ENCODE measurements at regions not wholly inside any gene's neighbourhood (a gene's known extent, or its start where the extent isn't known, plus 50 kb on each side); places are given as distances from the start of the nearest gene placed in this dataset.
"Not testable (repeated sequence)": the region's sequence is repeated elsewhere in the genome, so short reads cannot be mapped to it uniquely, and the experiment has no call there.

GRCh38 chr6:14877758-14878157 is 368.1 kb upstream of the JARID2 start:
- DNase-seq, result no peak

DNA sequence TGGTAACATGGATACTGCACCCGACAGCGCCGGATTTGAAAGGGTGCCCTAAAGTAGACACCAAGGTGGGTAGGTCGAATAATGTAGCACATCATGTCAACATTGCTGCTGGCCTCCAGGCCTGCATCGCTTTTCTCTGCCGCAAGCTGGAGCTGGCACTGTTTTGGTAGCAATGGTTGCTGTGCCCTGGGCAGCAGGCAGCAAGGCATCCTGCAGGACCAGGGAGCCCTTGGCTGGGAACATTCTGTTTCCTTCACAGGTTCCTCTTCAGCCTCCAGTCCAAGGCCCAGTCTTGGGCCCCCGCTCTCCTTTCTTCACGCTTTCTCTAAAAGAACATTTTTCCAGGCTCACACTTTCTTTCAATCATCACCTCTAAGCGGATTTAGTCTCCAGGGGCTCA is 365.8 kb upstream of the JARID2 start:
- DNase-seq, result no peak

GRCh38 chr6:14880677-14881076 is 365.2 kb upstream of the JARID2 start:
- DNase-seq, result no peak

DNA sequence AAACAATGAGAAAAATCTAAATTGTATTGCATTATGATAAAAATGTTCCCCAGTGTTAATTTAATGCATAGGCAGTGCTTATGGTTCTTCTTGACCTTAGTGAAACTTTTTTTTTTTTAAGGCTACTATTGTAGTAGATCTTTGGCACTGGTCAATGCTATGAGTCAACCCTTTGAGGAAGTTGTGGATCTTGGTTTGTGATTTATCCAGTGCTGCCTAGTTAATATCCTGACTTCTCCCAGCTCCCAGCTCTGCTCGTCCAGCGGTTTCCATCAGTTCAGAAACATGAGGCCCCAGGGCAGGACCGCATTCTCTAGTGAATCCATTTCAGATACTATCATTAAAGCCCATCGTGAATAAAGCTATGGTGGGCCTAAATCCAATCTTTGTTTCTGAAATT is 364.5 kb upstream of the JARID2 start:
- no peak for DNase-seq

DNA sequence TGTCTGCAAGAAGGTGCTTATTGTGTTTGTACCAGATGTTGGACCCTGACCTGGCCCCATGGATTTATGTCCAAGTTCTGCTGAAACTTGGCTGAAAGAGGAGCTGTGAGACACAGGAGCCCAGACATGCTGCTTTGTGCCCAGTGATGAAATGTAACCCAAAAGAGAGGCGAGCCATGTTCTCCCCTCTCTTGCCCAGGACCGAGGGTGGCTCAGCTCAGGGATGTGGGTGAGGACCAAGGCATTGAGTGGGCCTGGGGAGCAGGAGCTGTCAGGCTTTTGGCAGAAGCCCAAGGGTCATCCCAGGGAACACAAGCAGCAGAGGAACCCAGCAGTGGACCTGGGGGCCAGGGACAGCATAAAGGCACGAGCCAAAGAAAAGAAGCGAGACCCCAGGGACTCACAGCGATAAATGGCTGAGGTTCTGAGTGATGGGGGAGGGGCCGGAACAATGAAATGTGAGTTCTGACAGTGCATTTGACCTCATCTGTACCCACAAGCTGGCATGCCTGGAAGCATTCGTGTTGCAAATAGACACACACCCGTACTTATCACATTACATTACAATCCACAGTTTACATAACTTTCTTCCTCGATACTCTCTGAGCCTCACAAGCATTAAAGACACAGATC is 363.4 kb upstream of the JARID2 start:
- no peak for DNase-seq

DNA sequence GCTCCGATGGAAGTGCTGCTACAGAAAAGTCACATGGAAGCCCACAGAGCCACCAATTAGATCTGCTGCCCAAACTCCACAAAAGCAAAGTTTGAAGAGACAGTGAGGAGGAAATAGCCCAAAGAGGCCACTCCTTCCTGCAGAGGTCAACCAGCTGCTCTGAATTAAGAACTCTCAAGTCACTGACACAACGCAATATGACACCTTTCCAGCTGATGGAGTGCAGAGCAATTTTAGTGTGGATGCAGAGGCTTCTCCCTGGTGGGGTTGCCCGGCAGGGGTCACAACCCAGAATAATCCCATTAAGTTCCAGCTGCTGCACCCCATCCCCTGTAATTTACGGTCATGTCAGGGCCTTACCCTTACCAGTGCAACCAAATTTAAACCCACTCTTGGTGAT is 361.9 kb upstream of the JARID2 start:
- no peak for DNase-seq

- no peak for DNase-seq
These were observed 360.4 kb upstream of the JARID2 start for GRCh38 chr6:14885498-14885897.

DNA sequence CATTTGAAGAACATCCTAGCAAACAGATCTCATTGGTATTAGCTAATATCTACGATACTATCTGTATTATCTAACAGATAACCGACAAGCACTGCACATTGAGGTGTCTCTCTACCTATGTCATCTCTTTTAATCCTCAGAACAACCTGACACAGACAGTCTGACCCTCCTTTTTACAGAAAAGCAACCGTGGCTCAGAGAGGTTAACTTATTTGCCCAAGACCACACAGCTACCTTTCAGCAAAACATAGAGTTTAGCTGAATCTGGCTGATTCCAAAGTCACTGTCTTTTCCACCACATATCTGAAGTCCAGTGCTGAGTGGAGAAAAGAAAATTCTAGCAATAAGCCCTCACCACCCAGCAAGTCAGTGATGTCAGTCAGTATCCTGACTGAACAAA is 358.7 kb upstream of the JARID2 start:
- no peak for DNase-seq

GRCh38 chr6:14887986-14888574 is 357.8 kb upstream of the JARID2 start:
- DNase-seq, result no peak

GRCh38 chr6:14888575-14889000 is 357.3 kb upstream of the JARID2 start:
- no peak for DNase-seq

GRCh38 chr6:14889188-14889587 is 356.7 kb upstream of the JARID2 start:
- DNase-seq, result no peak

DNA sequence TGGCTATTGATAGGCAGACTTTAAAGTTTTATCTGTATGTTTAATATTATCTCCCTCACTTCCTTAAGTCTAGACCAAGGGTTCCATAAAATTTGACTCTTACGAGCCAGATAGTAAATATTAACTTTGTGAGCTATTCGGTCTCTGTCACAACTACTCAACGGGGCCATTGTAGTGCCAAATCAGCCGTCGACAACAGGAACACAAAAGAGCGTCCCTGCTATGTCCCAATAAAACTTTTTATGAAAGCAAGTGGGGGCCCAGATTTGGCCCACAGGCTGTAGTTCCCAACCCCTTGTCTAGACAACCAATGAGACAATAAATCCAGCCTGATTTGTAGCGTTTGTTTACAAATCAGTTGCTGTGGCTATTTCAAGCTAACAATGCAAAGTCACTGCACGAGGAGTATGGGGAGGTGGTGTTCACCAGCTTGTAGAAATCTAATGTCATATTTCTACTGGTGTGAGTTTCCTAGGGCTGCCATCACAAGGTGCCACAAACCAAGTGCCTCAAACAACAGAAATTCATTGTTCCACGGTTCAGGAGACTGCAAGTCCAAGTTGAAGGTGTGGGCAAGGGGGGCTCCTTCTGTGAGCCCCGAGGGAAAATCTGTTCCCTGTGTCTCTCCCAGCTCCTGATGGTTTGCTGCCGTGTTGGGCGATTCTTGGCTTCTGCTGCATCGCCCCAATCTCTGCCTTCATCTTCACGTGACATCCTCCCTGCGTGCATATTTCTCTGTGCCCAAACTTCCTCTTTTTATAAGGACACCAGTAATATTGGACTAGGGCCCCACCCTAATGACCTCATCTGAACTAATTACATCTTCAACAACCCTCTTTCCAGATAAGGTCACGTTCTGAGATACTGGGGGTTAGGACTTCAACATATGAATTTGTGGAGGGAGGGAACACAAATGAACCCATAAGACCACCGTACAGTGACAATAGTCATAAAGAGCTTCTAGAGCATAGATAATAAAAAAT is 356.0 kb upstream of the JARID2 start:
- no peak for DNase-seq

GRCh38 chr6:14891820-14892375 is 354.0 kb upstream of the JARID2 start:
- DNase-seq, result not testable (repeated sequence)

- no peak for DNase-seq
These were observed 351.8 kb upstream of the JARID2 start for GRCh38 chr6:14894105-14894504.

- DNase-seq, result no peak
These were observed 349.4 kb upstream of the JARID2 start for GRCh38 chr6:14896475-14896874.

- no peak for DNase-seq
These were observed 348.0 kb upstream of the JARID2 start for GRCh38 chr6:14897831-14898230.

GRCh38 chr6:14899441-14899840 is 346.4 kb upstream of the JARID2 start:
- DNase-seq, result not testable (repeated sequence)

DNA sequence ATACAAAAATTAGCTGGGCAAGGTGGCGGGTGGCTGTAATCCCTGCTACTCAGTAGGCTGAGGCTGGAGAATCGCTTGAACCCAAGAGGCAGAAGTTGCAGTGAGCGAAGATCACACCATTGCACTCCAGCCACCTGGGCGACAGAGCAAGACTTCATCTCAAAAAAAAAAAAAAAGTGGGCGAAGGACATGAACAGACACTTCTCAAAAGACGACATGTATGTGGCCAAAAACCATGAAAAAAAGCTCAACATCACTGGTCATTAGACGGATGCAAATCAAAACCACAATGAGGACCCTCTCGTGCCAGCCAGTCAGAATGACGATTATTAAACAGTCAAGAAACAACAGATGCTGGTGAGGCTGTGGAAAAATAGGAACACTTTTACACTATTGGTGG is 344.9 kb upstream of the JARID2 start:
- DNase-seq, result no peak

DNA sequence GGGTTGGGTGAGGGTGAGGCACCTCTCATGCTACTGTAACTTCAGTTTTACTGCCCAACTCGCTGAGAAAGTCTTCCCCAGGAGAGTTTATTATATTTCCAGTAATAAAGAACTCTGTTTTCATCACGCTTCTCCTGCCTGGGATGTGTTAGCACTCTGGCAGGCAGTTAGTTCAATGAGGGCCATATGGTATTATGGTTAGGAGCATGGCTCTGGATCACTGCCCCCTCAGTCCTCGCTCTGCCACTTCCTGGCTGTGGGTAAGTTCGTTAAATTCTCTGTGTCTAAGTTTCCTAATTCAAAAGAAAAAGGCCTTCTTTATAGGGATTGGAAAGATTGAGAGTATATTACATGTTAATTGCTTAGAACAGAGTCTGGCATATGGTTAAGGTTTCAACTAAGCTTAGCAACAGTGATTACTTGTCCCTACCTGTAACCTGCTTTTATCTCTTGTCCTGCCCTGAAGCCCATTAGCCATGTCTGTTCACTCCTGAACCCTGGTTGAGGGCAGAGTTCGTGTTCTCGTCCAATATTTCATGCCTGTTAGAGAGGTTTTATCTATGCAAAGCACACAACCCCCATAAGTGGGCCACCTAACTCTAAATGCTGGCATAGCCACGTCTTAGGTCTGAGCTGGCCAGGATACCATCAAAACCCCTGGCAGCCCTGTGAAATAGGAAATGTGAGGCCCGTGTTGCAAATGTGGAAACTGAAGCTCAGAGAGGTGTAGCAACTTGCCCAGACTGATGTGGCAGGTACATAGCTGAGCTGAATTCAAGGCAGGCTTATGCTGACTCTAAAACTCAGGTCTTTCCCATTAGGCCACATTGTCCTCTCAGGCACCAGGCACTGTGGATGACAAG is 342.5 kb upstream of the JARID2 start:
- DNase-seq, result no peak

- DNase-seq, result no peak
These were observed 340.7 kb upstream of the JARID2 start for GRCh38 chr6:14905201-14905600.

DNA sequence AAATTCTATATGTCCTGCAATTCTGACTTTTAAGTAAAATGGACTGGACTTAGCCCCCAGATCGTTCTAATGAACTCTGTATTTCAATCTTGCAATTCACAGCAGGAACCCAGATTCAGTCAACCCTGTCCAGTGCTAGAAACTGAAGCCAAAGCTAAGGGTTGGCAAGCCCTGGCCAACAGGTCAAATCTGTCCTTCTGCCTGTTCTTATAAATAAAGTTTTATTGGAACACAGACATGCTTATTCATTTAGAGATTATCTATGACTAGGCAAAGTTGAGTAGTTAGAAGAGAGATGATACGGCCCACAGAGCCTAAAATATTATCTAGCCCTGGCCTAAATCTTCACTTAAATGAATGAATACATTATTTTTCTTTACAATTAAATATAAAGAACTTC is 339.2 kb upstream of the JARID2 start:
- DNase-seq, result no peak

Measured in activated CD4-positive, alpha-beta T cell treated with anti-CD3 and anti-CD28 coated beads for 48 hours (primary cell).